ENCODE measurements at regions not wholly inside any gene's neighbourhood (a gene's known extent, or its start where the extent isn't known, plus 50 kb on each side); places are given as distances from the start of the nearest gene placed in this dataset.

- H3K4me1 ChIP-seq (ENCODE audit: control insufficient read depth in 1 of 2, insufficient read depth in 2 of 2, low read length in 2 of 2), result no peaks in the 10 kb centered on the region
- no peaks in the 10 kb centered on the region for H3K27me3 ChIP-seq (ENCODE audit: insufficient read depth, low read length)
- no peak overlapping the region for H3K4me2 ChIP-seq (ENCODE audit: low read length)
- no peak overlapping the region for H3K9ac ChIP-seq (ENCODE audit: low read length)
- intact Hi-C loops (cut with micrococcal nuclease), result no loop called here
- no peaks in the 10 kb centered on the region for H3K9me3 ChIP-seq (ENCODE audit: control insufficient read depth in 1 of 2, insufficient read depth in 1 of 2, low read depth in 1 of 2, low read length in 2 of 2)
- no peaks in the 10 kb centered on the region for H4K20me1 ChIP-seq (ENCODE audit: insufficient read depth)
- no peak for ATAC-seq
- no peaks in the 10 kb centered on the region for H3K79me2 ChIP-seq (ENCODE audit: insufficient read depth, low read length)
- ChIA-PET RAD21 (ENCODE audit: low non-redundant PET in 1 of 2, low total read pairs in 2 of 2, uncharacterized antibody in 2 of 2, unreplicated experiment in 2 of 2) (no interaction called here), POLR2A (no interaction called here), CTCF (no interaction called here)
- no peaks in the 10 kb centered on the region for H3K36me3 ChIP-seq (ENCODE audit: control insufficient read depth in 1 of 2, insufficient read depth in 2 of 2, low read length in 2 of 2)
- no peak overlapping the region for H3K4me3 ChIP-seq (replicated peaks in 1 of 2; ENCODE audit: low read depth in 1 of 2, low read length in 2 of 2)
- H2AFZ ChIP-seq (ENCODE audit: low read depth, low read length, poor library complexity, severe bottlenecking), result no peak overlapping the region
- no peaks in the 10 kb centered on the region for H3K9me2 ChIP-seq (ENCODE audit: insufficient read depth)
- H3K27ac ChIP-seq (ENCODE audit: low read depth, low read length), result no peak overlapping the region
- no peak for TF ChIP-seq TCF7L2 (IDR thresholded peaks at IDR 0.05; ENCODE audit: borderline replicate concordance, extremely low read depth, insufficient read depth, insufficient read length)
- no peak for TF ChIP-seq ELF1 (IDR thresholded peaks at IDR 0.05; ENCODE audit: borderline replicate concordance, low read depth)
- TF ChIP-seq, protein P1, sequence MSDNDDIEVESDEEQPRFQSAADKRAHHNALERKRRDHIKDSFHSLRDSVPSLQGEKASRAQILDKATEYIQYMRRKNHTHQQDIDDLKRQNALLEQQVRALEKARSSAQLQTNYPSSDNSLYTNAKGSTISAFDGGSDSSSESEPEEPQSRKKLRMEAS (IDR thresholded peaks at IDR 0.05), result no peak
- TF ChIP-seq JUND (IDR thresholded peaks at IDR 0.05), result no peak
- TF ChIP-seq SP1 (IDR thresholded peaks at IDR 0.05; ENCODE audit: low read depth), result no peak
- no peak for TF ChIP-seq EZH2 (IDR thresholded peaks at IDR 0.05)
- TF ChIP-seq ZFX (IDR thresholded peaks at IDR 0.05), result no peak
- TF ChIP-seq POLR2AphosphoS5 (IDR thresholded peaks at IDR 0.05; ENCODE audit: low read depth, low read length), result no peak
- TF ChIP-seq FOSL1 (IDR thresholded peaks at IDR 0.05; ENCODE audit: low read depth), result no peak
- TF ChIP-seq YY1 (IDR thresholded peaks at IDR 0.05; ENCODE audit: extremely low read depth, insufficient replicate concordance, low read depth, low read length), result no peak
- no peak for TF ChIP-seq SIN3A (IDR thresholded peaks at IDR 0.05; ENCODE audit: low read depth)
- no peak for TF ChIP-seq POLR2A (IDR thresholded peaks at IDR 0.05; ENCODE audit: borderline replicate concordance, extremely low read depth, insufficient read depth, insufficient read length)
- TF ChIP-seq EGR1 (IDR thresholded peaks at IDR 0.05; ENCODE audit: low read depth), result no peak
- TF ChIP-seq, protein P2, sequence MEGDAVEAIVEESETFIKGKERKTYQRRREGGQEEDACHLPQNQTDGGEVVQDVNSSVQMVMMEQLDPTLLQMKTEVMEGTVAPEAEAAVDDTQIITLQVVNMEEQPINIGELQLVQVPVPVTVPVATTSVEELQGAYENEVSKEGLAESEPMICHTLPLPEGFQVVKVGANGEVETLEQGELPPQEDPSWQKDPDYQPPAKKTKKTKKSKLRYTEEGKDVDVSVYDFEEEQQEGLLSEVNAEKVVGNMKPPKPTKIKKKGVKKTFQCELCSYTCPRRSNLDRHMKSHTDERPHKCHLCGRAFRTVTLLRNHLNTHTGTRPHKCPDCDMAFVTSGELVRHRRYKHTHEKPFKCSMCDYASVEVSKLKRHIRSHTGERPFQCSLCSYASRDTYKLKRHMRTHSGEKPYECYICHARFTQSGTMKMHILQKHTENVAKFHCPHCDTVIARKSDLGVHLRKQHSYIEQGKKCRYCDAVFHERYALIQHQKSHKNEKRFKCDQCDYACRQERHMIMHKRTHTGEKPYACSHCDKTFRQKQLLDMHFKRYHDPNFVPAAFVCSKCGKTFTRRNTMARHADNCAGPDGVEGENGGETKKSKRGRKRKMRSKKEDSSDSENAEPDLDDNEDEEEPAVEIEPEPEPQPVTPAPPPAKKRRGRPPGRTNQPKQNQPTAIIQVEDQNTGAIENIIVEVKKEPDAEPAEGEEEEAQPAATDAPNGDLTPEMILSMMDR (IDR thresholded peaks at IDR 0.05 in 2 of 3, conservative IDR thresholded peaks at IDR 0.05 in 1 of 3; ENCODE audit: borderline replicate concordance in 1 of 3, insufficient read depth in 1 of 3, low read depth in 2 of 3, low read length in 2 of 3), result no peak
- no peak for TF ChIP-seq CEBPB (IDR thresholded peaks at IDR 0.05; ENCODE audit: low read depth)
- TF ChIP-seq ATF3 (IDR thresholded peaks at IDR 0.05), result no peak
- no TSS peak for BruUV-seq (replicated peaks)
- DNase-seq (ENCODE audit: low read depth, low spot score), result no peak
Observed at GRCh38 chr9:1890201-1890600, 124.9 kb upstream of the SMARCA2 start.

Measured in HCT116 (cell line).